NT2/D1 (cell line): ENCODE measurements at regions not wholly inside any gene's neighbourhood (a gene's known extent, or its start where the extent isn't known, plus 50 kb on each side); places are given as distances from the start of the nearest gene placed in this dataset.

Experiments
- SUZ12 ChIP-seq: IDR thresholded peaks from 2 replicates; pipeline ENCODE4 v1.6.1; 2011; ENCODE audit not compliant: insufficient read length, insufficient read depth; ENCODE audit errors: extremely low read depth
- YY1 ChIP-seq: IDR thresholded peaks from 2 replicates; pipeline ENCODE4 v1.6.1; 2011; ENCODE audit not compliant: insufficient read length, insufficient read depth
- ZNF274 ChIP-seq: IDR thresholded peaks from 2 replicates; pipeline ENCODE4 v1.6.1; 2011; ENCODE audit warnings: mild to moderate bottlenecking, low read depth, low read length

DNA sequence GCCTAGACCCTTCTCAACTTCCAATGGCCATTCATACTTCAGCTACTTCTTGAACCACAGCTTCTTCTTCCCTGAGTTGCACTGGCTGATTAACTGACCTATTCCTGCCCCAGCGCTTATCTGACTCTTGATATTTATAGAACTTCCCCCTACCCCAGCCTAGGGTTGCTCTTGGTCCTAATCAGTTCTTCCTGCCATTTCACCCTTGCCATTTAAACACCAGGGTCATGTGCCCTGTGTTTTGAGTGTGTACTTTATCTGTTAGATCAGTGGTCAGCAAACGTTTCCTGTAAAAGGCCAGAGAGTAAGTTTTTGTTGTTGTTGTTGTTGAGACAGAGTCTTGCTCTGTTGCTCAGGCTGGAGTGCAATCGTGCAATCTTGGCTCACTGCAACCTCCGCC lies 82.4 kb upstream of the COX10 start:
- TF ChIP-seq ZNF274 (no peak), SUZ12 (no peak), YY1 (no peak)
